Skeletal muscle cell (primary cell): ENCODE measurements at regions not wholly inside any gene's neighbourhood (a gene's known extent, or its start where the extent isn't known, plus 50 kb on each side); places are given as distances from the start of the nearest gene placed in this dataset.
"Not testable (repeated sequence)": the region's sequence is repeated elsewhere in the genome, so short reads cannot be mapped to it uniquely, and the experiment has no call there.

Experiments used
- DNase-seq: peaks from one replicate; pipeline ENCODE4 v3.0.0-alpha.2; 2010; ENCODE audit warnings: low read depth
- H3K4me3 ChIP-seq: 2 replicates; pipeline ENCODE4 v1.5.1; 2011; ENCODE audit warnings: low read depth, mild to moderate bottlenecking, control low read depth, low read length, moderate library complexity

DNA sequence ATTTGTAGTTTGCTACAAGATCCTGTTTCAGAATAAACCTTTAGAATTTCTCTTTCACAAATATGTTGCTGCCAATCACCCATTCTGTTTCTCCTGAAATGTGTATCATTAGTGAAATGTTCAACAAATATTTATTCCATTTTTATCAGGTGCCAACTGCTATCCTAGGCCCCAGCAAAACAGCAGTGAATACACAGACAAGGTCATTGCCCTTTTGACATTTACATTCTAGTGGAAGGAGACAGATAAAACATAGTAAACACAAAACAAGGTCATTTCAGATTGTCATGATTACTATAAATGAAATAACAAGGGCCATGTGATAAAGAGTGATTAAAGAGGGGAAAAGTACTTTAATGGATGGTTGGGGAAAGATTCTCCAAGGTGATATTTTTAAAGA lies 404.8 kb upstream of the PHF14 start:
- DNase-seq, result no peak
- H3K4me3 ChIP-seq, result no peak overlapping the region

DNA sequence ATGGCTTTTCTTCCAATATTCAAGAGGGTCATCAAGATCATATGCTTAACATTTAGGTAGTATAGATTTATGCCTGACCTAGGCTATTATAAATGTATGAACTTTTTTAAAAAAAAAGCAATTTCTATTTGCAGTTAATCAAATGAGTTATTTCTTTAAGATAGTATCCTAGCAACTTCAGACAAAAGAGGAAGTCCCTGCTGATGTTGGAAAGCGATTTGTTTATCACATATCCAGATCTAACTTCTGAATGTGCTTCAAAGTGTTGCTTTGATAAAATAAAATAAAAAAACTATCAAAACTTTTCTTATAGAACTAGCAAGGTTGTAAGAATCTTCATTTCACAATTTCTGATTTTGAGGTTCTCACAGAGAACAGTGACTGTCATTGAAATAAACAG lies 401.9 kb upstream of the PHF14 start:
- no peak for DNase-seq
- no peak overlapping the region for H3K4me3 ChIP-seq

DNA sequence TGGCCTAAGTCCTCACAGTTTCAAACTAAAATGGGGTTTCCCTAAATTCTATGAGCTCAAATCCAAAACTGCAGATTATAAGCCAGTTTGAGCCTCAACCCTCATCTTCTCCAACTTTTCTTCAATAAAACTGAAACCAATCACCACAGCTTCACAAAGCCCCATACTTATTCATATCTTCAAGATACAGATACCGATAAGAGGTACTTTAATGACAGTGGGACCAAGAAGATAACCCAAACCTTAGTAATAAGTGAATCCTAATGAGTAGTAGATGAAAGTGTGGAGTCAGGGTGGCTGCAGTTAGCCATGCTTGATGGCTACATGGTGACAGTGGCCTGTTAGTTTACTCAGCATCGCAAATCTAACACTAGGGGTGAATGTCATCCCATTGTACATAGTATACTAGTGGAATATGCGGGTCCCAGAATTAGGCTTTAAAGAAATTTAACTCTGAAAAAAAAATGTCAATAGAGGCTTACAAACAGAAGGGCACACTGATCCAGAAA lies 395.8 kb upstream of the PHF14 start:
- H3K4me3 ChIP-seq, result no peak overlapping the region
- no peak for DNase-seq

DNA sequence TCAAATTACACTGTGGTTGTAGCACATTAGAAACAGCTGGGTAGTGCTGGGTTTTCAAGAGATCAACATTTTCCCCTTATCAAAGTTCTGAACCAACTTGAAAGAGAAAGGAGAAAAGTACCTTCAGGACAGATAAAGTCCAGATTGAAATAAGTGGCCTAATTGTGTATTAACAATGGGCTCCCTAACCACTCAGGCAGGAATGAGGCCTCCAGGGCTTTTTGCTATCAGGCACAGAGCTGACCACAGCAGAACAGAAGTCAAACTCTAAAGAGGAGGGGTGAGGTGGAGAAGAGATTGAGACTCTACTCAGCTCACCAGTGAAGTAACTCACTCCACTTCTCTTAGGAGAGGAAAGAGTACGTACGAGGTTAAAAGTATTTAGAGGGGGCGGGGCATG lies 394.1 kb upstream of the PHF14 start:
- no peak overlapping the region for H3K4me3 ChIP-seq
- no peak for DNase-seq

DNA sequence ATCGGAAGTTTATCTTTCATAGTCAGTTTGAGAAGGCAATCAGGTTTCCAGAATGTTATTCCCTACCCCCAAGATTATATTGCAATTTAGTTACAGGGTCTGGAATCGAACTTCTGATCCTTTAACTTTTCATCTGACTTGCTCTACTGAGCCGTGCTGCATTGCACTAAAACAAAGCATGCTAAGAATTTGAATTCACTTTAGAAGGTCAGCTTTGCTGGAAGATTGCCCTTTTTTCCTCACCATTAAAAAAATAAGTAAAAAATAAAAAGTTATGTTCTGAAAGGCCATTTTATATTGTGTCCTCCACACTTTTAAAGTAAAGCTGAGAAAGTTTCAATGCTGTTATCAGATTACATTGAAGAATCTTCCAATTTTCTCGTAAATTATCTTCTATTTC lies 388.8 kb upstream of the PHF14 start:
- no peak for DNase-seq

DNA sequence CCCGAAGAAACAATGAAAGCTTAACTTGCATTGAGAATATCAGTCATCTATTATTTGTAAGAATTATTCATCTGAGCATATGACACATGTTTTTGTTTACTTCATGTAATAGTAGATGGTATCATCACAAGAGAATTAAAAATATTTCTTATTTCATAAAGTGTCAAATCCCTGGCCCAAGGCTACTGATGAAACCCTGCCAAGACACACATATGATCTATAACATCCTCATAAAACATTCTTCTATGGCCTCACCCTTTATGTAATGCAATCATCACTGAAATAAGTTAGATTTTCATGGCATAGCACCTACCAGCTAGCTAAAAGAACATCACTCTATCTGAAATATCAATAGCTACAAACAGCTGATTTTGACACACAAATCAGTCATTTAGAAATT lies 385.6 kb upstream of the PHF14 start:
- no peak overlapping the region for H3K4me3 ChIP-seq
- no peak for DNase-seq

More for the DNA sequence above, 388.8 kb upstream of the PHF14 start:
- no peak overlapping the region for H3K4me3 ChIP-seq

DNA sequence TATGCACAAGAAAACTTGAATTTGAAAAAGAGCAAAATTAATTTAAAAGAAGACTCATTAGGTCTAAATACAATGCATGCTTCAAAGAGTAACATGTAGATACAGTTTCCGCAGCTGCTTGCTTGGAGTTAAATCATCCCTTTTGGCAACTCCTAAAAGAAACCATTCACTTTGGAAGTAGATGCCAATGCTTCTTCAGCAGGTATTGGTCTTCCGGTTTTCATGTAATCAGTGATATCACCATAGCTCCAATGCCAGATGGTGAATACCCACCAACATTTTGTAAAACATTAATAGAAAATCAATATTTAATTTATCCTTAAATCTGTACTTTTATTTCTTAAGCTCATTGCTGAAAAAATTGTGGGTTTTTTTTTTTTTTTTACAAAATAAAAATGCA lies 381.1 kb upstream of the PHF14 start:
- no peak for DNase-seq
- no peak overlapping the region for H3K4me3 ChIP-seq

DNA sequence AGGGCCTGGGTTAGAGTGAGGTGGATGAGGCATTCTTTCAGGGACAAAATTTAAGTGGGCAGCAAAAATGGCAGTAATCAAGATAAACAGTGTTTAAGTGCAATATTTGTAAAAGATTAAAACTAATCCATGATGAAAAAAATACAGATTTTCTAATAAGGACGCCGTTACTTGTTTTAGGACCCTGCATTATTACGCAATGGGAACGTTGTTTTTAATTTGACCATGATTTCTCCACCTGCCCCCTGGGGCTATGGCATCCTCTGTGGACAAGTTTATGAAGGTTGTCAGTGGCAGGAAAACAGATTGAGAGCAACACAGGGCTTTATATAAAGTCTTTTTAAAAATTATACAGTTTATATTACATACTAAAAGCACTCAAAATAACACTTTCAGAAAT lies 380.6 kb upstream of the PHF14 start:
- no peak for DNase-seq
- no peak overlapping the region for H3K4me3 ChIP-seq

DNA sequence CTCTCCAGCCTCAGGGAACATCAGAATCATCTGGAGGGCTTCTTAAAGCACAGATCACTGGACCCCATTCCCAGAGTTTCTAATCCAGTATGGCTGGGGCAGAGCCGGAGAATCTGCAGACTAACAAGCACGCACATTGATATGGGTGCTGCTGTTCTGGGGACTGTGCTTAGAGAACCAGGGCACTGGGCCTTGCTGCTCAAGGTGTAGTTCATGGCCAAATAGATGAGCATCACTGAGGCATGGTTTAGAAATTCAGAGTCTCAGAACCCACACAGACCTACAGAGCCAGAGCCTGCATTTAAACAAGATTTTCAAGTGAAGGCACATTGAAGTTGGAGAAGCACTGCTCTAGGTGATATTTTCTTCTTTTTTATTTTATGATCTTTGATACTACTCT lies 376.8 kb upstream of the PHF14 start:
- DNase-seq, result no peak
- no peak overlapping the region for H3K4me3 ChIP-seq

DNA sequence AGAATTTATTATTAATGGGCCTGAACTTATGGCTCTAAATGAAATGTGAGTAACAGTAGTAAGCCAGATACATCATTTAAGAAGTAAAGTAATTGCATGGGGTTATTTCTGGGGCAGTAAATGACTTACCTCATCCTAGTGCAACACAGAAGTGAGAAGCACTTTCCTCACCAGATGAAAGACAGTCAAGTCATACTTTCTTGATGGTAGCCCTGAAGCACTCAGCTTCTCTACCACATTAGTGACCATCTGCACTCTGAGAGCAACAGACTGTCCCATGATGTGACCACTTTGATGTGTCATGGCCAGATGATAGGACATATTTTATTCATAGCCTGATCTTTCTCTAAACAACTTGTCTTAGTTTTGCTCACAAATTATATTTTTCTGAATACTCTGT lies 369.5 kb upstream of the PHF14 start:
- no peak overlapping the region for H3K4me3 ChIP-seq
- no peak for DNase-seq

DNA sequence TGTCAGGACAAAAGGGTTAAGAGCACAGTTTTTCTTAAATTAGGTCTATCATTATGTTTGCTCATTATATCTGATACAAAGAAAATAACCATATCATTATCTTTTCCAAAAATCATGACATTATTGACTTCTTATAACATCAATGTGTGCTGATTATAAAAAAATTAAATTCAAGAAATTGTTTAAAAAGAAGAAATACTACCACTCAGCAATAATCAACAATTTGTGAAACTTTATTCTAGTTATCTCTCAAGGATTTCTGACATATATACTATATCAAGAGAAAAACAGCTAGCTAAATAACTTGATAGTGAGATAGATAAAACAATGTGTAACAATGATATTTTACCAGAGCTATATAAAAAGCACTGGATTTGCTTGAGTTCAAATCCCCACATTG lies 360.7 kb upstream of the PHF14 start:
- H3K4me3 ChIP-seq, result no peak overlapping the region
- no peak for DNase-seq

DNA sequence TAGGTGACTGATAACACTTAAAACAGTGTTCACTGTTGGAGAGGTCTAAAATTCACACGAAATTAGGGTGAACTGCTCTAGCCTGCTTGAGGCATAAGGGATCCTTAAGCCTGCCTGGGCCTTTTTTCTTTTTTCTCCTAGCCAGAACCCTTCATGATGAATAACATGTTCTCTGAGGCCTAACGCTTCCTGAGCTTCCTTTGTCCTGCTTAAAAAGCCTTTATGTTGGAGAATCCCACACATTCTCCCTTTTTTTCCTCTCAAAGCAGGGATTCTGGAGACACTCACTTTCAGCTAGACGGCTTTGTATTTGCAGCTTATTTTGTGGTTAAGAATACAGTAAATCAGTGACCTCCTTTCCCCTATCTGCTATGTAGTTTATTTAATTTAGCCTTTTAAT lies 354.7 kb upstream of the PHF14 start:
- DNase-seq, result no peak
- no peak overlapping the region for H3K4me3 ChIP-seq

DNA sequence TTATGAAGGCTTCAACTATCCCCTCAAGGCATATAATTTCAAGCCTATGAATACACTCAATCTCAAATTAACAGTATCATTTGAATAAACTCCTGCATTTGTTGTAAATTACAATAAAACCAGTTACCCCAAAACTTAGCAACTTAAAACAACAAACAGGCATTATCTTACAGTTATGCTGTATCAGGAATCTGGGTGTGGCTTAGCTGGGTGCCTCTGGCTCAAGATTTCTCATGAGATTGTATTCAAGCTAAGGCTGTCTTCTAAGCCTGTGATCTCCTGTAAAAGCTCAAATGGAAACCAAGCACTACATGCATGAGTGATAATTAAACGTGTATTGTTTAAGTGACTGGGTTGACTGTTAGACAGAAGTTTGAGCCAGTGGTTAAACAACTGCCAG lies 341.0 kb upstream of the PHF14 start:
- no peak overlapping the region for H3K4me3 ChIP-seq
- DNase-seq, result no peak

DNA sequence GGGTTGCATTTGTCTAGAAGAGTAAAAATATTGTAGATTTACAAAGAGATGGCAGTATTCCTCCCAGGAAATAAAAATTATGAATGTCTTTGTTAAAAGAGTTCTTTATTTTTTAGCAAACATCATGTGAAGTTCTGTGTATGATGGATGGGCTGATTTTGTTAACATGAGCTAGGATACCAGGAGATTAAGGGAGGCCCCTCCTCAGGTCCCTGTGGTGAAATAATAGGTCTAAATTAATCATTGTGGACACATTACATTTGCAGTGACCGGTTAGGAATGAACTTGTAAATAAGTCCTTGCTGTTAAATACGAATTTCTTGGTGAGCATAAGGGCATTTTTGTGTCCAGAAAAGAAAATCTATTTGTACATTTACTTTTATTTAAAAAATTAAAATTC lies 339.4 kb upstream of the PHF14 start:
- DNase-seq, result no peak
- H3K4me3 ChIP-seq, result no peak overlapping the region

DNA sequence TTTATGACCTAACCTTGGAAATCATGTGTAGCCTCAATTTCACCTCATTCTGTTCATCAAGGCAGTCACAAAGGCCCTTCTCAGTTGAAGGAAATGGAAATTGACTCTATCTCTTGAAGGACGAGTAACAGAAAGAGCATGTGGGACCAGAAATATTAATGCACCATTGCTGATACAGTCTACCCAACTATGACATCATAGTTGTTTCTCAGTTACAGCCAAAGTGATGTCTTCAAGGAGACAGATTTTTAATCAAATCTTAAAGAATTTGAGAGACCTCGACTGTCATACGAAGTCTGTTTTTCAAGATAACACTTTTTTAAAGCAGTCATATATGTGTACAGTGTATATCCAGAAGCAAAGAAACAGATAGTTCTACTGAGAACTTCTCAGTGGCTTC lies 335.7 kb upstream of the PHF14 start:
- DNase-seq, result no peak
- H3K4me3 ChIP-seq, result no peak overlapping the region

DNA sequence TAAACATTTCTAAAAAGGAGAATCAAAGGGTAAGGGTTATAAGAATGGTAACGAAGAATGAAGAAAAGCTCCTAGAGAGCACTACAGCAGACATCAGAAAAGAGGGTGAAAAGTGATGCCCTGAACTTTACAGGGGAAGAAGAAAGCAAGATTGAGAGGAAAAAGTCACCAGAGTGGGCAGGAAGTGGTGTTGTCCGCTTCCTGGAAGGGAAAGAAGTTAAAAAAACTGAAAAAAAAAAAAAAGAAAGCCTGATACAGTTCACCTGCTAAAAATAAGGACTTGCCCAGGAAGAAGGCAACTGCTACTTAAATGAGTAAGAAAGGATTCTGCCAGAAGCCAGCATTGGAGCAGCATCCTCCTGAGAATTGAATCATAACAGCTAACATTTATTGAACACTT lies 330.1 kb upstream of the PHF14 start:
- no peak overlapping the region for H3K4me3 ChIP-seq

DNA sequence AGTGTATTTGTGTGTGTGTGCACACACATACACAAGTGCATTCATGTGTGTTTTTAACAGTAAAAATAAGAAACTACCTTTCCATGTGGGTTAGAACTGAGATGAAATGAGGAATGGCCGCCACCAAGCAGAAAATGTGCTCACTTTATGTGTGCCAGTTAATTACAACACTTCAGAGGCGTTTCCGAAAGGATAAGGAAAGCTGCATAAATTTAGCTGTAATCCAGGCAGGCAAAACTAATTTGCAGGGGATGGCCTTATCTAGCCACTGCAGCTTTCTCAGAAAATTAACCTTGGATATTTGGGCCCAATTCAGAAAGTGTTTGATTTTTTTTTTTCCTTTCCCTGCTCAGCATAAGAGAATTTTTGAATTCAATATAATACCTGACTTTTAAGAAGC lies 328.8 kb upstream of the PHF14 start:
- H3K4me3 ChIP-seq, result no peak overlapping the region
- no peak for DNase-seq

More for the DNA sequence above, 330.1 kb upstream of the PHF14 start:
- no peak for DNase-seq

DNA sequence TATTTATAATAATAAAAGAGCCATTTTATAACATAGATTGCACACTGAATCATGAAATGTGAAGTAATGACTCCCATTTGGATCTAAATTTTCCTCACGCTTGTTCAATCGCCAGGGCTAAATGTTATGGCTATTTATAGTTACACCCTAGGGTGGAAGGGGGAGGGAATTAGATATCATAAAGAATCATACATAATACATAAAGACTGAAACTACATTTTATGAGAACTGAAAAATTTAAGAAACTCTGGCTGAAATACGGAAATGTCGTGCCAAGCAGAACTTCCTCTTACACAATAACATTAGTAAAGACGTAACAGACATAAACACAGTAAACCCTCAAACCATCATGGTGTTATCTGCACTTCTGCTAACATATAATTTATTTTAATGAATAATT lies 327.5 kb upstream of the PHF14 start:
- no peak overlapping the region for H3K4me3 ChIP-seq
- DNase-seq, result no peak

DNA sequence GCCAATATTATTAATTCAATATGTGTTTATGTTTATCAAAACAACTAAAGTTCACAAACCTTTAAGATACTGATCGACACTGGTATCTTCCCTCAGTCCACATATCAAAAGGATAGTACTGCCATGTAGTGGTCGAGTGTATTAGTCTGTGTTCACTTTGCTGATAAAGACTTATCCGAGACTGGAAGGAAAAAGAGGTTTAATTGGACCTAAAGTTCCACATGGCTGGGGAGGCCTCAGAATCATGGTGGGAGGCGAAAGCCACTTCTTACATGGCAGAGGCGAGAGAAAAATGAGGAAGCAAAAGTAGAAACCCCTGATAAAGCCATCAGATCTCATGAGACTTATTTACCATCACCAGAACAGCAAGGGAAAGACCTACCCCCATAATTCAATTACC lies 325.4 kb upstream of the PHF14 start:
- no peak for DNase-seq
- no peak overlapping the region for H3K4me3 ChIP-seq

DNA sequence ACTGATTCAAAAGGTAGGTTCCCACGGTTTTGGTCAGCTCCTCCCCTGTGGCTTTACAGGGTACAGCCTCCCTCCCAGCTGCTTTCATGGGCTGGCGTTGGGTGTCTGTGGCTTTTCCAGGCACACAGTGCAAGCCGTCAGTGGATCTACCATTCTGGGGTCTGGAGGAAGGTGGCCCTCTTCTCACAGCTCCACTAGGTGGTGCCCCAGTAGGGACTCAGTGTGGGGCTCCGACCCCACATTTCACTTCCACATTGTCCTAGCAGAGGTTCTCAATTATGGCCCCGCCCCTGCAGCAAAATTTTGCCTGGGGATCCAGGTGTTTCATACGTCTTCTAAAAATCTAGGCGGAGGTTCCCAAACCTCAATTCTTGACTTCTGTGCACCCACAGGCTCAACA lies 324.6 kb upstream of the PHF14 start:
- not testable (repeated sequence) for DNase-seq, H3K4me3 ChIP-seq

DNA sequence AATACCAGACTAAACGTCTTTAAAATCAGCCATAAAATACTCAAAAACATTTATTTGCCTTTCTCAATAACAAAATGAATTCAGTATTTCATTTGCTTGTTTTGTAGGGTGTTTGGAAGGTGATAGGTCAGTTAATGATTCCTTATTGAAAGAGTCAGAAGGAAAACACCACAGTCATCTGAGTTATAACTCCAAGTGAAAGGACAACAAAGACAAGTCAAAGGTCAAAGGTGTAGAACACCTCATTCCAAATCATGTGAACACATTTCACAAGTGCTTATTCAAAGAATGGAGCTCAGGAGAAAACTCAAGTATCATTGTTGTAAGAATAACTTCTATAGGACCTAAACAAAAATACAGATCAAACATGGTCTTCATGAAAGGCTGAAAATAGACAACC lies 318.6 kb upstream of the PHF14 start:
- no peak for DNase-seq
- no peak overlapping the region for H3K4me3 ChIP-seq

DNA sequence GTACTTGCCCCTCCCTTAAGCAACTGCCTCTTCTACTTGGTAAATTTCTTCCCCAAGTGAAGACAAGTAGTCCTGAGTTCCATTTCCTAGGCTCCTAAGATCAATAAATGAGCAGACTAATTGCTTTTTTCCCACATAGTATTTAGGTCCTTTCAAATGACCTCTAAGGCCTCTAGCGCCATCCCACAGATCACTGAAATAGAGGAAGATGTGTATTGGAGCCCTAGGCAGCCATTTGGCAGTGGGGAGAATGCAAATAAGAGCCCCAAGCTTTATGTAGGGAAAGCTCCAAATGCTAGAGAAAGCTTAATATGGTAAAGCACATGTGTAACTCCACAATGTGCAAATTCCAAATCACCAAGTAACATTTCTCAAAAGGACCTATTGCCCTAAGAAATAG lies 316.5 kb upstream of the PHF14 start:
- no peak overlapping the region for H3K4me3 ChIP-seq
- no peak for DNase-seq
